A673 (cell line): ENCODE measurements at regions not wholly inside any gene's neighbourhood (a gene's known extent, or its start where the extent isn't known, plus 50 kb on each side); places are given as distances from the start of the nearest gene placed in this dataset.
"Not testable (repeated sequence)": the region's sequence is repeated elsewhere in the genome, so short reads cannot be mapped to it uniquely, and the experiment has no call there.

Experiments used
- BruUV-seq: library from RNA; stranded (reverse); fragments of 400-500 nt; replicated peaks from 2 replicates; lab custom pipeline; 2021; lab: Mats Ljungman, UMichigan
- CTCF ChIA-PET: fragments of 300-600 bp; sonication (Branson Sonifier 250); formaldehyde crosslinking; loops from one replicate; lab custom pipeline; 2022; ENCODE audit warnings: antibody characterized with exemption; lab: Charles Lee
- POLR2A ChIA-PET: fragments of 300-600 bp; sonication (Branson Sonifier 250); formaldehyde crosslinking; loops from one replicate; lab custom pipeline; 2022; ENCODE audit warnings: antibody characterized with exemption; ENCODE audit not compliant: low non-redundant PET; lab: Charles Lee
- DNase-seq: peaks from one replicate; pipeline ENCODE4 v3.0.0-alpha.2; 2015; ENCODE audit warnings: low spot score
- H3K27ac ChIP-seq: fragments of 200-600 bp; sonication (generic); 2 replicates; pipeline ENCODE4 v1.5.1; 2016; ENCODE audit warnings: mixed run types, low read depth, mild to moderate bottlenecking, mixed read lengths, antibody characterized with exemption, low read length; ENCODE audit not compliant: poor library complexity, severe bottlenecking
- H3K27me3 ChIP-seq: fragments of 200-600 bp; sonication (generic); replicated peaks from 2 replicates; pipeline ENCODE4 v1.6.1; 2017; ENCODE audit warnings: mixed run types, low read depth, mild to moderate bottlenecking, mixed read lengths, antibody characterized with exemption, low read length; ENCODE audit not compliant: insufficient read depth, poor library complexity
- H3K36me3 ChIP-seq: fragments of 200-600 bp; sonication (generic); 2 replicates; pipeline ENCODE4 v1.6.1; 2016; ENCODE audit warnings: mixed run types, mild to moderate bottlenecking, mixed read lengths, antibody characterized with exemption, low read length; ENCODE audit not compliant: insufficient read depth, poor library complexity, severe bottlenecking
- H3K4me1 ChIP-seq: fragments of 200-600 bp; sonication (generic); 2 replicates; pipeline ENCODE4 v1.6.1; 2017; ENCODE audit warnings: mixed run types, mild to moderate bottlenecking, mixed read lengths, antibody characterized with exemption, low read length; ENCODE audit not compliant: insufficient read depth, poor library complexity, severe bottlenecking
- H3K4me3 ChIP-seq: fragments of 200-600 bp; sonication (generic); 2 replicates; pipeline ENCODE4 v1.5.1; 2016; ENCODE audit warnings: low read depth, mixed run types, mild to moderate bottlenecking, mixed read lengths, low read length; ENCODE audit not compliant: poor library complexity, severe bottlenecking
- H3K9me3 ChIP-seq: fragments of 200-600 bp; sonication (generic); 2 replicates; pipeline ENCODE4 v1.6.1; 2016; ENCODE audit warnings: mixed run types, low read depth, mild to moderate bottlenecking, mixed read lengths, antibody characterized with exemption, low read length; ENCODE audit not compliant: poor library complexity, severe bottlenecking
- intact Hi-C: fragments of 100-400 bp; cut with micrococcal nuclease; formaldehyde crosslinking; loops from one replicate; pipeline ENCODE4 v1.10.0; 2022; ENCODE audit not compliant: unreplicated experiment
- TF ChIP-seq, protein P1 (sequence below): fragments of 300-800, 200-600 bp; sonication (generic); conservative IDR thresholded peaks from 2 replicates; pipeline ENCODE4 v1.5.1; 2017; ENCODE audit warnings: low read depth, mild to moderate bottlenecking, antibody characterized with exemption, low read length, moderate library complexity, mixed read lengths

GRCh38 chr2:90237923-90238361, 1546.5 kb downstream of the RPIA start:
- H3K4me3 ChIP-seq, POLR2A ChIA-PET, intact Hi-C loops, H3K9me3 ChIP-seq, H3K27me3 ChIP-seq, H3K27ac ChIP-seq, H3K36me3 ChIP-seq, CTCF ChIA-PET, BruUV-seq, H3K4me1 ChIP-seq: not testable (repeated sequence)
- peak; percentile 29 for DNase-seq
- TF ChIP-seq, protein P1, sequence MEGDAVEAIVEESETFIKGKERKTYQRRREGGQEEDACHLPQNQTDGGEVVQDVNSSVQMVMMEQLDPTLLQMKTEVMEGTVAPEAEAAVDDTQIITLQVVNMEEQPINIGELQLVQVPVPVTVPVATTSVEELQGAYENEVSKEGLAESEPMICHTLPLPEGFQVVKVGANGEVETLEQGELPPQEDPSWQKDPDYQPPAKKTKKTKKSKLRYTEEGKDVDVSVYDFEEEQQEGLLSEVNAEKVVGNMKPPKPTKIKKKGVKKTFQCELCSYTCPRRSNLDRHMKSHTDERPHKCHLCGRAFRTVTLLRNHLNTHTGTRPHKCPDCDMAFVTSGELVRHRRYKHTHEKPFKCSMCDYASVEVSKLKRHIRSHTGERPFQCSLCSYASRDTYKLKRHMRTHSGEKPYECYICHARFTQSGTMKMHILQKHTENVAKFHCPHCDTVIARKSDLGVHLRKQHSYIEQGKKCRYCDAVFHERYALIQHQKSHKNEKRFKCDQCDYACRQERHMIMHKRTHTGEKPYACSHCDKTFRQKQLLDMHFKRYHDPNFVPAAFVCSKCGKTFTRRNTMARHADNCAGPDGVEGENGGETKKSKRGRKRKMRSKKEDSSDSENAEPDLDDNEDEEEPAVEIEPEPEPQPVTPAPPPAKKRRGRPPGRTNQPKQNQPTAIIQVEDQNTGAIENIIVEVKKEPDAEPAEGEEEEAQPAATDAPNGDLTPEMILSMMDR = peak; percentile 59

GRCh38 chr2:90238505-90239230, 1547.2 kb downstream of the RPIA start:
- CTCF ChIA-PET, POLR2A ChIA-PET, DNase-seq: not testable (repeated sequence)

DNA sequence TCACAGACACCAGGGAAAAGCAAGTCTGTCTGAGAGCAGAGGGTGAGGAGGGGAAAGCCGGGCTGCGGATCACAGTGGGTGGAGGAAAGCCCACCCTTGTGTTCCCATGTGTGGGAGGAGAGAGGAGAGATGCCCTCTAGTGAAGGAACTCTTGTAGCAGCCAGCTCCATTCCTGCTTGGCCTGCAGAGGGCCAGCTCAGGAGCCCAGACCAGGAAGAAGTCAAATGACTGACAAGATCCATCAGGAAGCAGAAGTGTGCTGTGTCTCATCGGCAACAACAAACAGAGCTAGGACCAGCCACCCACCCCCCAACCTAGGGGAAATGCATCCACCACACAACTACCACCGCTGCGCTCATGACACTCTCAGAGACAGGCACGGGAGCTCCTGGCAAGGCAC, 1548.3 kb downstream of the RPIA start:
- POLR2A ChIA-PET, H3K9me3 ChIP-seq, H3K36me3 ChIP-seq, H3K27me3 ChIP-seq, CTCF ChIA-PET, H3K4me1 ChIP-seq, H3K4me3 ChIP-seq, DNase-seq, H3K27ac ChIP-seq, BruUV-seq, intact Hi-C loops: not testable (repeated sequence)
- TF ChIP-seq, protein P1 = 0 out of 2 replicates have a peak, but pooled peaks have one; percentile 14

More at GRCh38 chr2:90238505-90239230, 1547.2 kb downstream of the RPIA start:
- H3K4me3 ChIP-seq, BruUV-seq, intact Hi-C loops, H3K9me3 ChIP-seq, H3K36me3 ChIP-seq, H3K4me1 ChIP-seq, H3K27me3 ChIP-seq, H3K27ac ChIP-seq: not testable (repeated sequence)

- H3K27me3 ChIP-seq, H3K9me3 ChIP-seq, POLR2A ChIA-PET, BruUV-seq, H3K4me1 ChIP-seq, intact Hi-C loops, H3K27ac ChIP-seq, H3K36me3 ChIP-seq, CTCF ChIA-PET: not testable (repeated sequence)
- H3K4me3 ChIP-seq = peak overlapping the region; percentile 44
- peak; percentile 7 for DNase-seq
Measured at GRCh38 chr2:90244902-90245765, 1553.7 kb downstream of the RPIA start.

DNA sequence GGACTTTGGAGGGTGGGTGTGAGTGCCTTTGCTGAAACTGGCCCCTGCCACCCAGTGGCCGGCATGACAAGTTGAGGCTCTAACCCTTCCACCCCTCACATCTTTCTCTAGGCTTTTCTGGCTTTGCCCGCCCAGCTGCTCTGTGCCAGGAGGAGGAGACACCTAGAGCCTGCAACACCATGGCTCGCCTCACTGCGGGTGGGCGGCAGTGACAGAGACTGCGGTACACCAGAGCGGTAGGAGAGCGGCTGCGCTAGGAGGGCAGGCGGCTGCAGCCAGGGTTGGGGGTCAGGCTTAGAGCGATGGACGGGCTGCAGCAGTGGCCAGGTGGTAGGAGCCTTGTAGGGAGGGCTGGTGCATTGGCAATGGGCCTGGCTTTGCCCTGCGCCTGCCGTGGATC, 1556.9 kb downstream of the RPIA start:
- H3K27me3 ChIP-seq, H3K9me3 ChIP-seq, DNase-seq, H3K4me1 ChIP-seq, BruUV-seq, intact Hi-C loops, H3K36me3 ChIP-seq, CTCF ChIA-PET, H3K4me3 ChIP-seq, POLR2A ChIA-PET, H3K27ac ChIP-seq: not testable (repeated sequence)

GRCh38 chr2:90250350-90250749, 1558.9 kb downstream of the RPIA start:
- H3K27me3 ChIP-seq, H3K36me3 ChIP-seq, H3K4me3 ChIP-seq, H3K9me3 ChIP-seq, DNase-seq, CTCF ChIA-PET, H3K27ac ChIP-seq, H3K4me1 ChIP-seq, intact Hi-C loops, BruUV-seq, POLR2A ChIA-PET: not testable (repeated sequence)
